ENCODE measurements at regions not wholly inside any gene's neighbourhood (a gene's known extent, or its start where the extent isn't known, plus 50 kb on each side); places are given as distances from the start of the nearest gene placed in this dataset.

- Mint-ChIP-seq H3K27me3 (ENCODE audit: low read depth) (peaks cover 1% of the 10 kb centered on the region), H3K9me3 (no peaks in the 10 kb centered on the region), H3K4me3 (ENCODE audit: low read depth) (no peak overlapping the region), H3K27ac (no peak overlapping the region), H3K36me3 (ENCODE audit: low read depth) (no peaks in the 10 kb centered on the region), H3K4me1 (ENCODE audit: low read depth) (peaks cover 12% of the 10 kb centered on the region)
- no peak for DNase-seq (ENCODE audit: low spot score)
- intact Hi-C loops (cut with micrococcal nuclease), result loop anchor here (10.0 kb wide), 1 partner anchor 56 kb away; no protein-coding TSS in a partner anchor
Observed at GRCh38 chr15:66940368-66940767, 125.0 kb upstream of the SMAD3 start.

DNA sequence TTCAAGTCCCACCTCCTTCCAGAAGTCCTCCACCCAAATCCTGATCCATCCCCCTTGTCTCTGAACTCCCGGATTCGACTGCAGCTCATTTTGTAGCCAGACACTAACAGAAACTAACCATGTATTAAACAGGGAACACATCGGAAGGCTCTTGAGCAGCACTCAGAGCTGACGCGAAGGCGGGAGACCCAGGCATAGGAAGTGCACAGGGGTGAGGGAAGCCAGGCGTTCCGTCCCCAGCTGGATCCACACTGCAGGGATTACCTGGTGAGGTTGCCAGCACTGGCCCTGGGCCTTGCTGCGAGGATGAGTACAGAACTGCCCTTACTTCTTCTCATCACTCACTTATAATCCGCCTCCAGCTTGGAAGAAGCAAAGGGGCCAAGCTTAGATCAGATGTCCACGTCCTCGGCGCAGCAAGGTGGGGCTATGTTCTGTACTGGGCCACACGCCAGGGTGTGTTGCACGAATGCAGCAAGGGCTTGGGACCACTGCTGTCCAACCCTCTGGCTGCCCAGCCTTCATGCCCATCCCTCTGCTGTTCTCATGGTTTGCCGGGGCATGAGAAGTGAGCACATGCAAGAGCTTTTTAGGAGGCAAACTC is 124.2 kb upstream of the SMAD3 start:
- peaks cover 8% of the 10 kb centered on the region for H3K4me1 Mint-ChIP-seq (ENCODE audit: low read depth)
- no peak for DNase-seq (ENCODE audit: low spot score)
- H3K9me3 Mint-ChIP-seq, result no peaks in the 10 kb centered on the region
- H3K4me3 Mint-ChIP-seq (ENCODE audit: low read depth), result no peak overlapping the region
- H3K27me3 Mint-ChIP-seq (ENCODE audit: low read depth), result peaks cover 3% of the 10 kb centered on the region
- intact Hi-C loops (cut with micrococcal nuclease), result loop anchor here (10.0 kb wide), 1 partner anchor 56 kb away; no protein-coding TSS in a partner anchor
- H3K36me3 Mint-ChIP-seq (ENCODE audit: low read depth), result no peaks in the 10 kb centered on the region
- no peak overlapping the region for H3K27ac Mint-ChIP-seq

GRCh38 chr15:66941791-66942190 is 123.6 kb upstream of the SMAD3 start:
- no peak overlapping the region for H3K27ac Mint-ChIP-seq
- H3K27me3 Mint-ChIP-seq (ENCODE audit: low read depth), result peaks cover 3% of the 10 kb centered on the region
- H3K4me1 Mint-ChIP-seq (ENCODE audit: low read depth), result peaks cover 8% of the 10 kb centered on the region
- intact Hi-C loops (cut with micrococcal nuclease), result loop anchor here (10.0 kb wide), 1 partner anchor 57 kb away; no protein-coding TSS in a partner anchor
- DNase-seq (ENCODE audit: low spot score), result no peak
- H3K9me3 Mint-ChIP-seq, result no peaks in the 10 kb centered on the region
- no peaks in the 10 kb centered on the region for H3K36me3 Mint-ChIP-seq (ENCODE audit: low read depth)
- H3K4me3 Mint-ChIP-seq (ENCODE audit: low read depth), result no peak overlapping the region

- peaks cover 3% of the 10 kb centered on the region for H3K27me3 Mint-ChIP-seq (ENCODE audit: low read depth)
- no peak overlapping the region for H3K4me3 Mint-ChIP-seq (ENCODE audit: low read depth)
- H3K4me1 Mint-ChIP-seq (ENCODE audit: low read depth), result peaks cover 9% of the 10 kb centered on the region
- H3K36me3 Mint-ChIP-seq (ENCODE audit: low read depth), result no peaks in the 10 kb centered on the region
- no peaks in the 10 kb centered on the region for H3K9me3 Mint-ChIP-seq
- H3K27ac Mint-ChIP-seq, result no peak overlapping the region
- intact Hi-C loops (cut with micrococcal nuclease), result loop anchor here (10.0 kb wide), 1 partner anchor 58 kb away; no protein-coding TSS in a partner anchor
- DNase-seq (ENCODE audit: low spot score), result no peak
Observed at GRCh38 chr15:66942649-66943390, 122.6 kb upstream of the SMAD3 start.

GRCh38 chr15:66943456-66944095 is 121.8 kb upstream of the SMAD3 start:
- no peaks in the 10 kb centered on the region for H3K36me3 Mint-ChIP-seq (ENCODE audit: low read depth)
- peaks cover 3% of the 10 kb centered on the region for H3K27me3 Mint-ChIP-seq (ENCODE audit: low read depth)
- peaks cover 14% of the 10 kb centered on the region for H3K4me1 Mint-ChIP-seq (ENCODE audit: low read depth)
- intact Hi-C loops (cut with micrococcal nuclease), result loop anchor here (10.0 kb wide), 1 partner anchor 59 kb away; no protein-coding TSS in a partner anchor
- no peak for DNase-seq (ENCODE audit: low spot score)
- no peak overlapping the region for H3K27ac Mint-ChIP-seq
- H3K4me3 Mint-ChIP-seq (ENCODE audit: low read depth), result no peak overlapping the region
- H3K9me3 Mint-ChIP-seq, result no peaks in the 10 kb centered on the region

GRCh38 chr15:66944121-66944520 is 121.3 kb upstream of the SMAD3 start:
- Mint-ChIP-seq H3K9me3 (no peaks in the 10 kb centered on the region), H3K4me3 (ENCODE audit: low read depth) (no peak overlapping the region), H3K27me3 (ENCODE audit: low read depth) (peaks cover 3% of the 10 kb centered on the region), H3K36me3 (ENCODE audit: low read depth) (no peaks in the 10 kb centered on the region), H3K27ac (no peak overlapping the region), H3K4me1 (ENCODE audit: low read depth) (peaks cover 14% of the 10 kb centered on the region)
- no peak for DNase-seq (ENCODE audit: low spot score)
- intact Hi-C loops (cut with micrococcal nuclease), result loop anchor here (10.0 kb wide), 1 partner anchor 59 kb away; no protein-coding TSS in a partner anchor

DNA sequence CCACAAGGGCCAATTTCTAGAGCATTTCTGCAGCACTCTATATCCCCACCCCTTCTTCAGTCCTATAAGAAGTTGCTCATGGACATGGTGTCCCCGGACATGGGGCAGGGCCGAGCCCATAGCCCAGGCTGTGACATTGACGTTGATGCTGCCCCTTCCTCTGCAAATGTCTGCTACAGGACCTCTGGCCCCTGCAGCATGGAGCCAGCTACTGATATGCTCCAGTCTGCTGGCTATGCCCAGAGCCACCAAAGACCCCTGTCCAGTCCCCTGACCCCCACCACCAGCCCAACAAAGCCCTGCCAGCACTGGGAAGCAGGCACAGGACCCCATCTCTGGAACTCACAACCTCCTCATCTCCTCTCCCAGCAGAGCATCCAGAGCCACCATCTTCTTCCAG is 120.1 kb upstream of the SMAD3 start:
- Mint-ChIP-seq H3K27ac (no peak overlapping the region), H3K9me3 (no peaks in the 10 kb centered on the region), H3K4me3 (ENCODE audit: low read depth) (no peak overlapping the region), H3K4me1 (ENCODE audit: low read depth) (peaks cover 11% of the 10 kb centered on the region), H3K36me3 (ENCODE audit: low read depth) (no peaks in the 10 kb centered on the region), H3K27me3 (ENCODE audit: low read depth) (peaks cover 7% of the 10 kb centered on the region)
- intact Hi-C loops (cut with micrococcal nuclease), result loop anchor here (5.0 to 10.0 kb wide), 4 partner anchors 60 to 892 kb away; no protein-coding TSS in a partner anchor
- no peak for DNase-seq (ENCODE audit: low spot score)

DNA sequence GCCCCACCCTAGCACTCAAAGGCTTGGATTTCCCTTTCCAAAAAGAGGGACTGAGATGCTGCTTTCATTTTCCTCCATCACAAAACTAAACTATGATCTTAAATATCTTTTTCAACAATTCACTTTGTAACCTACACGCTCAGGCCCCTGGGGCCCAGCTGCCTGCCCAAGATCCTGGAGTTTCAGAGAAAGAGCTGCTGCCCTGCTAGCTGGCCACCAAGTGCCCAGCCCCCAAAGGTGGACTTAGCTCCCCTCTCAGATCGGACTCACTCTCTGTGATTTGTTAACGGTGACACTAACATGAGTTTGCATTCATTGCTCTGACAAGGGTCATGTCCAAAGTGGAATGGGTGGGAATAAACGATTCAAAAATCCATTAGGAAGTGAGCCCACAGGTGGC is 119.6 kb upstream of the SMAD3 start:
- Mint-ChIP-seq H3K27me3 (ENCODE audit: low read depth) (peaks cover 12% of the 10 kb centered on the region), H3K4me3 (ENCODE audit: low read depth) (no peak overlapping the region), H3K27ac (no peak overlapping the region), H3K4me1 (ENCODE audit: low read depth) (peaks cover 8% of the 10 kb centered on the region), H3K36me3 (ENCODE audit: low read depth) (no peaks in the 10 kb centered on the region), H3K9me3 (no peaks in the 10 kb centered on the region)
- intact Hi-C loops (cut with micrococcal nuclease), result loop anchor here (1.0 to 10.0 kb wide), 7 partner anchors 61 to 891 kb away; partner anchors contain the start of genes AAGAB and IQCH
- no peak for DNase-seq (ENCODE audit: low spot score)

DNA sequence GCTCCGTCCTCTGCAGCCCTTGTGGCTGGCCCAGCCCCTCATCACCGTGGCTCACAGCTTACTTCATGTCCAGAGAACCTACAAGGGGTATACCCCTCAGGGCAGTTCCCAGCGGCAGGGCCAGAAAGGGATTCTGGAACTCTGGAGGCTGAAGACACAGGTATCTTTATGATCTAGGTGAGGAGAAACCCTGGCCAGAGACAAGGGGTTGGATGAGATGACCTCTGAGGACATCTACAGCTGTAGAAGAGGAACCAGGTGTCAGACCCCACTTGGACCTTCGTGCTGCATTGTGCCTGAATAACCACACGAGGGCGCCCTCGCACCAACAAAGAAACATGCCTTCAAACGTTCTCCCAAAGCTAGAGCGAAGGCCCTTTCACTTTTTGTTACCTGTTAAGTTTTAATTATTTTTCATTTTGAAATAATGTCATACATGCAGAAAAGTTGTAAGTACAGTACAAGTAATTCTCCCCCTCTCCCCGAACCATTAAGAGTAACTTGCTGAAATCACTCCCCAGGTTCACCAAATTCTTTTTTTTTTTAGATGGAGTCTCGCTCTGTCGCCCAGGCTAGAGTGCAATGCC is 118.7 kb upstream of the SMAD3 start:
- intact Hi-C loops (cut with micrococcal nuclease), result loop anchor here (1.0 to 10.0 kb wide), 7 partner anchors 62 to 891 kb away; partner anchors contain the start of genes AAGAB and IQCH
- Mint-ChIP-seq H3K27me3 (ENCODE audit: low read depth) (peaks cover 17% of the 10 kb centered on the region), H3K36me3 (ENCODE audit: low read depth) (no peaks in the 10 kb centered on the region), H3K4me3 (ENCODE audit: low read depth) (no peak overlapping the region), H3K4me1 (ENCODE audit: low read depth) (peaks cover 6% of the 10 kb centered on the region), H3K9me3 (no peaks in the 10 kb centered on the region), H3K27ac (no peak overlapping the region)
- peak; percentile 63 for DNase-seq (ENCODE audit: low spot score)

DNA sequence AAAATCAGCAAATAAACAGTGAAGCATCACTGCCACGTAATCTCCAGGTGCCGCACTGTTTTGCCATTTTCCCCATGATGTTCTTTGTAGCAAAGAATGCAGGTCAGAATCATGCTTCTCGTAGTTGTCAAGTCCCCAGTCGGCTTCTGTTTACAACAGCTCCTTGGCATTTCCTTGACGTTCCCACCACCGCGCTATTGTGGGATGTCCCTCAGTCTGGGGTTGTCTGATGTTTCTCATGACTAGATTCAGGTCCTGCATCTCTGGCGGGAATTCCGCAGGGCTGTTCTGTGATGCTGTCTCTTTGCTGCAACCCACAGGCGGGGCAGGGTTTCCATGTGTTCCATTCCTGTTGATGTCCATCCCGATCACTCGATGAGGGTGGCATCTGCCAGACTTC is 117.9 kb upstream of the SMAD3 start:
- H3K4me1 Mint-ChIP-seq (ENCODE audit: low read depth), result peaks cover 6% of the 10 kb centered on the region

GRCh38 chr15:66948294-66948693 is 117.1 kb upstream of the SMAD3 start:
- Mint-ChIP-seq H3K27me3 (ENCODE audit: low read depth) (peaks cover 25% of the 10 kb centered on the region), H3K27ac (no peak overlapping the region), H3K4me1 (ENCODE audit: low read depth) (peaks cover 6% of the 10 kb centered on the region), H3K4me3 (ENCODE audit: low read depth) (no peak overlapping the region), H3K36me3 (ENCODE audit: low read depth) (no peaks in the 10 kb centered on the region), H3K9me3 (no peaks in the 10 kb centered on the region)
- intact Hi-C loops (cut with micrococcal nuclease), result loop anchor here (5.0 to 10.0 kb wide), 4 partner anchors 63 to 889 kb away; no protein-coding TSS in a partner anchor
- DNase-seq (ENCODE audit: low spot score), result no peak

More for the DNA sequence above, 117.9 kb upstream of the SMAD3 start:
- intact Hi-C loops (cut with micrococcal nuclease), result loop anchor here (2.0 to 10.0 kb wide), 5 partner anchors 63 to 890 kb away; partner anchors contain the start of genes AAGAB and IQCH
- no peaks in the 10 kb centered on the region for H3K9me3 Mint-ChIP-seq
- peaks cover 24% of the 10 kb centered on the region for H3K27me3 Mint-ChIP-seq (ENCODE audit: low read depth)
- no peak overlapping the region for H3K27ac Mint-ChIP-seq
- H3K4me3 Mint-ChIP-seq (ENCODE audit: low read depth), result no peak overlapping the region
- no peaks in the 10 kb centered on the region for H3K36me3 Mint-ChIP-seq (ENCODE audit: low read depth)
- no peak for DNase-seq (ENCODE audit: low spot score)

GRCh38 chr15:66950114-66950513 is 115.3 kb upstream of the SMAD3 start:
- Mint-ChIP-seq H3K27ac (no peak overlapping the region), H3K27me3 (ENCODE audit: low read depth) (peaks cover 25% of the 10 kb centered on the region), H3K9me3 (no peaks in the 10 kb centered on the region), H3K4me1 (ENCODE audit: low read depth) (peaks cover 6% of the 10 kb centered on the region), H3K4me3 (ENCODE audit: low read depth) (no peak overlapping the region), H3K36me3 (ENCODE audit: low read depth) (no peaks in the 10 kb centered on the region)
- intact Hi-C loops (cut with micrococcal nuclease), result no loop called here
- DNase-seq (ENCODE audit: low spot score), result no peak

Data from activated T-helper 2 cell treated with anti-CD3 and anti-CD28 coated beads, Interferon-gamma antibody, Interleukin-2, Interleukin-4, amounts not matched to agents 10 μg/mL and 5 μg/mL and 100 μg/mL, durations not matched to agents 14 hours and 24 hours and 36 hours (primary cell).